CD4-positive, alpha-beta T cell treated with Interleukin-4 for 1 hour (primary cell): ENCODE measurements at regions not wholly inside any gene's neighbourhood (a gene's known extent, or its start where the extent isn't known, plus 50 kb on each side); places are given as distances from the start of the nearest gene placed in this dataset.

ENCODE experiments used
- DNase-seq, 2 donors: peaks; one replicate each; pipeline ENCODE4 v3.0.0-alpha.2; 2020 to 2022

DNA sequence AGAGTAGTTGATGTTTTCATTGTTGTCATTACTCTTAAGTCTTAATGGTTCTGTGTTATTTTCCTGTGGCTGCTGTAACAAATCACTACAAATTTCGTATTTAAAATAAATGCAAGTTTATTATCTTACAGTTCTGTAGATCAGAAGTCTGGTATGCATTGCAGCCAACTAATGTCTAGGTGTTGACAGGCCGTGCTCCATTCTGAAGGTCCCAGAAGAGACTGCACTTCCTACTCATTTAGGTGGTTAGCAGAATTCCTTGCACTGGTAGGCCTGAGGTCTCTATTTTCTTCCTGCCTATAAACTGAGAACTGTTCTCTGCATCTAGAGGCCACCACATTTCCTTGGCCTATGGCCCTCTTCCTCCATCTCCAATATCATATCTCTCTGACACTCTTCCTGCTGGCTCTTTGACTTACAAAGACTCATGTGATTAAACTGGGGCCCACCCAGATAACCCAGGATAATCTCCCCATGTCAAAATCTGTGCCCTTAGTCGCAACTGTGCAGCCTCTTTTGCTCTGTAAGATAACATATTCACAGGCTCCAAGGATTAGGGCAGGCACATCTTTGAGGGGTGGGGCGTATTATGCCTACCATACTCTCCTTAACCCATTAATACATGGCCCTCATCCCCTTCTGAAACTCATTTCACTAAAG is 468.4 kb downstream of the FOXO1 start:
- DNase-seq, result no peak

DNA sequence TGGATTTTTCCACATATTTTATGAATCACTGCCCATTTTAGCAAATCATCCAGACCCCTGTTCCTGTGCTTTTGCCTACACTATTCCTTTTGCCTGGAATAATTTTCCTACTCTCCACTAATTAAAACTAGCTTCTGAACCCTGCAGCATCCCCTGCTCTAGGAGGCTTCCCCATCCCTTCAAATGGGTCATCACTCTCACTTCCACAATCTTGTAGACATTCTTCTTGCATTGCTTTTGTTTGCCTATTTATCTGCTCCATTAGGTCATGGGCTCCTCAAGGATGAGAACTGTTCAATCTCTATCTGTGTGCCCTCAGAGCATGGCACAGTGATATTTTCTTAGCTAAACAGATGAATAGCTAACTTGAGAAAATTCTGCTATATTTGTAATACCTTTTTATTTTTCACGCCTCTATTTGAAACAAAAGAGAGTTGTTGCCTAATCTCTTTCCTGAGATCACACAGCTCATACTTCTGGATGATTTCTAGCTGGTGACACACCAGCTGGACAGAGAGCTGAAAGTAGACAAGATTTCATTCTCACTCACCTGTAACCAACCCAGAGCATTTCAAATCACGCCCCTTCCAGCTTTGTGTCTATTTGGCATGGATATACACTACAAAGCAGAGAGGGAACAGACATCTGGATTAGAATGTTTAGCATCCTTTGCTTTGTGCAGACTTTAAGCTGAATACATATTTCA is 466.0 kb downstream of the FOXO1 start:
- no peak for DNase-seq

DNA sequence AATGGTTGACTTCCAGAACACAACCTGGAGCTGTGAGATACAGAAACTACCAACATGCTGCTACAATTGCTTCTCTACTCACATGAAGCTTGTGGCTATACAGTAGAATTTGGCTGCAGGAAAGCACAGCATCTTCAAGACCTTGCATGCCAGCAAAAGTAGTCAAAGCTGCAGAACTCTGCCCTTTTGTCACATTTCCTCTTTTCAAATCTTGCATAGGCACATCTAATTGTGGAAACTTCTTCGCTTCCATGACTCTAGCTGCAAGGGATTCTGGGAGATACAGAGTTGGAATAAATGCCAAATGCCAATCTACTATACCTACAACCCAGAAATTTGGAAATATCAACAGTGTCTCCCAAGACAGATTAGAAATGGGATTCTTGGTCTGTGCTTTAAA is 462.2 kb downstream of the FOXO1 start:
- no peak for DNase-seq

DNA sequence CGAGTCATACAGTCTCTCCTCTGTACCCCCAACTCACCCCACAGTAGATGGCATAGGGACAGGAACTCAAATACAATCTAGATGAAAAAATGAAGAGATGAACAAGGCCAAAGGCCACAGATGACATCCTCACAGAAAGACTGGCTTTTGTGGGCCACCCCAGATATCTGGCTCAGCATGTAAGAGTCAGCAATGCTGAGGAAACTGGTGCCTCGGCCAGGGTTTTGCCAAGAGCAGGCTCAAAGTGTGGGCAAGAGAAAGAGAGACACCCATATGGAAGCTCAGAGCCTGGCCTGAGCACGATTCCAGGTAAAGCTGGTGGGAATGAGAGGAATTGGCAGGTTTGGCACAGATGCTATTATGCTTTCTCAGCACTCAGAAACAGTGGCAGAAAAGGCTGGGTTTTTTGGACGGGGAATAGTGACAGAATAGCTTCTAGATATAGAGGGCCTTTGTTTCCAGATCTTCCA is 460.6 kb downstream of the FOXO1 start:
- no peak for DNase-seq

DNA sequence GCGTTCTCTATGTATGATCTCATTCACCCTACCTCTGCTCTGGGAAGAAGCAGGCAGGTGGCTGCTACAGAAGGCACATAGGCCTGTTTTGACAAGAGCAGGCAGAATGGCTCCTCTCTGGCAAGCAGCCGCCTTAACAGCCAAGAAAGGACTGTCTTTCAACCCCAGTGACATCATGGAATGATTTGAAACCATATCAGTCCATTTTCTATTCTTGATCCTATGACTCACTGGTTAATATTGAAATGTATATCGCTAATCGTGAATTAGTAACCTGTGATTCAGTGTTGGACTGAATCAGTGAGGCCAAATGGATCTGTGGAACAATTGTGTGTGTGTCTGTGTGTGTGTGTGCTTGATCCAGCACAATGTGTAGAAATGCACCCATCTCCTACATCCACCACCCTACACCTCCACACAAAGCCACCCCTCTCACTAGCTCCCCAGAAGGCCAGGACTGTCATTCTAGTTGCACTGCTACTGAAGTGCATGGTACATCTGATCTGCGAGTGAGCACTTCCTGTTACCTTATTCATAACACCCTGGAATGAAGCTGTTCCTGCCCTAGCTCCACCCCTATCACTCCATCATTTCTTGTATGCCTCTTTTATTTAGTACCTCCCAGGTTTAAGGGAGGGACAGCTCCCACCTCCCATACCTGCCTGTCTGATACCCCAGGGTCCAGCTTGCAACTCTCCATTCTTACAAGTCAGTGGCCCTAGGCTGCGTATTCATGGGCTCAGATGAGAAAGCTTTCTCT is 460.0 kb downstream of the FOXO1 start:
- DNase-seq, result peak; percentile 55 to 69

DNA sequence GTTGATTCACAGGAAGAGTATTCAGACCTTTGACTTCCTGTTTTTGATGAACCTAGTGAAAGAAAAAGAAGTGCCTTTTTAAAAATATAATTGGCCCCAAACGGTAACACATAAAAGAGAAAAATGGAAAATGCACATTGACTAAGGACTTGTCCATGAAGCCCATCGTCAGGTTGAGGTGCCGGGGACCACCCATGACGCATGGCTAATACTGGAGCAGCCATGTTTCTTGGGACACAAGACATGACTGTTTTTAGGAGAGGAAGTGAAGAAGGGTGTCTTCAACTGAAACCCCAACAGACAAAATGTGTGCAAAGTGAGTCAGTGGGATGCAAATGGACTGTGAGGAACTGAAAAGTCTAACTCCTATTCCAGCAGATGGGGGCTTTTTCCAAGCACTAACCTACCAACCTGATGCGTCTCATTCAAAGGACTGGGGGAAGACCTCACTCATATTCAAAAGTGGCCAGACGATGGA is 459.4 kb downstream of the FOXO1 start:
- DNase-seq, result no peak

DNA sequence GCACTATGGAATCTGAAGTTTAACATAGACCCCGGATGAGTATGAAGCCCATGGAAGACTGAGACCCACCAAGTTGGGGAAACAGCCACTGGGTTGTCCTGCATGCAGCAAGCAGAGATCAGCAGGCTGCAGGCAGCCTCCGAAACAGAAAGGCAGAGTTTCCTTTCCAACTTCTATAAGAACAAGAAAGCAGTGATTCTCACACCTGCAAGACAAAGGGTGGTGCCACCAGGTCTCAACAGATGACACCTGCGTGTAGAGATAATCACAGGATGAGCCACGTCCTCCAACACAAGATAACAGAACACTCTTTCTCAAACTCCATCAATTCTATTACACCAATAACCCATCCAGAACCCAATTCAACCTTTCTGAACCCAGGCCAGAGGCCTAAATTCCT is 457.9 kb downstream of the FOXO1 start:
- no peak for DNase-seq

DNA sequence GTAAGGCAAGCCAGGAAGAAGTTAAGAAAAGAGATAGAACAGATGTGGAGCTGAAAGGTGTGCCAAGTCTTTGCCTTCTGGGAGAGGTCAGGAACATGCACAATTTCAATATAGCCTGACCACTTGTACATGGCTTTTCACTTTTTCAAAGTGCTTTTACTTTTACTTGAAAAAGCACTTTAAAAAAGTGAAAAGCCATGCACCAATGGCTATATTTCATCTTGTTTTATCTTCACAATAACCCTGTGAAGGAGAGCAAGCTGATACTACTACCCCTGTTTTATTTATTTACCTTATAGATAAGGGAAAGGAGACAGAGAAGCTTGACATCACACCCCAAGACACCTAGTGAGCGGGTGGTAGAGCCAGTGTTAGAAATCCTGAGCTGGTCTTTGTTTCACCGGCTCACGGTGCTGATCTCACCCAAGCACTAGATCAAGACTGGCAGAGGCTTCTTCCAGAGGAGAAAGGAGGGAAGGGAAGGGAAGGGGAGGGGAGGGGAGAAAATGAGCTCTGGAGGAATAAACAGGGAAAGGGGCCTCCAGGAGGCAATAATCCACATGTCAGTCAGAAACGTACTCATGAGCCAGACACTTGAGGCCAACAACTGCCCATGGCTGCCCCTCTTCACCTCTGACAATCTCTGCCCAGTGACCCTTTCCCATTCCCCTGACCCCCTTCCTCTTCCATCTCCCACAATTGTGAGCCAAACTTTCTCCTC is 455.4 kb downstream of the FOXO1 start:
- DNase-seq, result no peak

DNA sequence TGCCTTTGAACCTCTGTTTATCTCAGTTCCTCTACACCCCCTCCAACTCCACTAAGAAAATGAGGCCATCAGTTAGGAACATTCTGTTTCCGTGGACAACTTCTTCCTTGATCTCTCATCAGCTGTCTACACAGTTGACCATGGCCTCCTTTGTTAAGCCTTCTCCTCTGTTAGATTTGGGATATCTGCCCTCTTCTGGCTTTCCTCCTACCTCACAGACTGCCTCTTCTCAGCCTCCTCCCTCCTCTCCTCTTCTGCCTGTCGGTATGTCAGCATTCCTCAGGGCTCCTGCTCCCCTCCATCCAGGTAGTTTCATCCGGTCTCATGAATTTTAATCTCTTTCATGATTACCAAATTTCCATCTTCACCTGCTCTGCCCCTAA is 454.9 kb downstream of the FOXO1 start:
- DNase-seq, result no peak

DNA sequence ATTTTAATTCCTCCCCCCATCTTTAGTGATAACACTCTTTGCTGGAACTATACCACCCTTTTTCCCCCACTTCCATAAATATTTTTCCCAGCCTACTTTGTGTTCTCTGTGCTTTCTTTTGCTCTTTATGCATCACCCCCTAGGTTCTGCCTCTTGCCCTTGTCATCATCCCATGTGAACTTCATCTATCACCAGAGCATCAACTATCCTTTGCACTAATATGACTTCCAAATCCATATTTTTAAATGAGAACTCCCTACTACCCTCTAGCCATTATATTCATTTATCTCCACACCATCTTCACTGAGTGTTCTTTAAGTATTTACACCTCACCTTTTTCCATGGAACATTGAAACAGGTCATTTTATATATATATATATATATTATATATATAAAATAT is 452.7 kb downstream of the FOXO1 start:
- DNase-seq, result no peak

DNA sequence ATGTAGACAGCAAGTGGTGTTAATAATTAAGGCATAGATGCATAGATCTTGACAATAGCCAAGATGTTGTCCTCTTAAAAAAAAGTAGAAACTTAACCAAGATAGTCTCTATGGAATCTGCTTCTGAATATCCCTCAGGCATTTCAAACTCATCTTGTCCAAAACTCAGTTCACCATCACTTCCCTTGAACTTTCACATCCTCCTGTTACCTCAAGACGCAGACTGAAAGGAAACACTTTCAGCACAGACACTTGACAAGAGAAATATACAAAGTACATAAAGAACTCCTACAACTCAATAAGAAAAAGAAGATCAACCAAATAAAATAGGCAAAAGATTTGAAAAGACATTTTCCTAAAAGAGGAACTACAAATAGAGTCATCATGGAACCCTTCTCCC is 451.1 kb downstream of the FOXO1 start:
- DNase-seq, result no peak

DNA sequence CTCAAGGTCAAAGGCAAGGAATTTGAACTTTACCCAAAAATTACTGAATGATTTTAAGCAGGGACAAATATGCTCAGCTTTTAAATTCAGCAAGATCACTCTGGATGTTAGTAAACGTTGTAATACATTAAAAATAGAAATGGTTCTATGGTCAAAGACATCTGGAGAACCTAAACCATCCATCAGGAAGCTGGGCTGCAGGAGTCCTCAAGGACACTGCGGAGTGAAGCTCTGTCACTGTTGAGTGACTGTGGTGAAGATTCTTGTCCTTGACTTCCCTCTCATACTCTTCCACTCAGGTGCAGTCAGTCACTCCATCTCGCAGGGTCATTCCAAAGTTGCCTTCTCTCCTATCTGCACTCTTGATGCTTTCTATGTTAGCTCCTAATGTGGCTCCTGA is 450.7 kb downstream of the FOXO1 start:
- no peak for DNase-seq

DNA sequence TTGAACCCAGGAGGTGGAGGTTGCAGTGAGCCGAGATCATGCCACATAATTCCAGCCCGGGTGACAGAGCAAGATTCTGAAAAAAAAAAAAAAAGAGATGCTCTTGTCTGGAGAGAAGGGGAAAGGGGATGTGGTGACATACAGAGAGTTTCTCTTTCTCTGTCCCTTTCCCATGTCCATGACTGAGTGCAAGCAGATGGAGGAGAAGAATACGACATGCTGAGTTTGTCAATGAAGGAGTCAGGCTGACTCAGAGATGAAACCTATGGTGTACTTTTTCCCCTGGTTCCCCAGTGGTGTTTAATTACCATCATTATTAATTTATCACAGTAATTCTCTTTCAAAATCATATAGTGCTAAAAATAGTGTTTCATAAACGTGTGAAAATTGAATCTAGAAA is 448.8 kb downstream of the FOXO1 start:
- no peak for DNase-seq

DNA sequence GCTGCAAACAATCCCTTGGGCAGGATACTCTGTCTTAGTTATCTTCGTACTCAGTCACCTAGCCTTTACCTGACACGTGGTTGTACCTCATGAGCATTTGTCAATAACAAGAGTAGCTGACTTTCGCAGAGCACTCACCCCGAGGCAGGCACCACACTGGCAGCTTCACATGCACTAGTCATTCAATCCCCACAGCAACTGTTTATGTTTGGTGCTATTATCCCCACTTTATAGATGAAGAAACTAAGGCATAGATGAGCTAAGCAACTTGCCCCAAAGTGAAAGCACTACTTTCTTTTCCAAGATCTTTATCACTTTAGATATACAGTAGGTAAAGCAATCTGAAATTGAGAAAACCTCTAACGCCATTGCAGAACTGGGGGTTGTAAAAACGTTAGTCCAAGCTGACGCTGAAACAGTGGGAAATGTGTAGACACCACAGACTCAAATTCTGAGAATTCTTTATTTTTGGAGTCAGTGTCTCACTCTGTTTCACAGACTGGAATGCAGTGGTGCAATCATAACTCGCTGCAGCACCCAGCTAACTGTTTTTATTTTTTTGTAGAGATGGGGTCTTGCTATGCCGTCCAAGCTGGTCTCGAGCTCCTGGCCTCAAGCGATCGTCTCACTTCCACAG is 446.0 kb downstream of the FOXO1 start:
- peak in 1 of 2 donors; percentile 11 for DNase-seq

DNA sequence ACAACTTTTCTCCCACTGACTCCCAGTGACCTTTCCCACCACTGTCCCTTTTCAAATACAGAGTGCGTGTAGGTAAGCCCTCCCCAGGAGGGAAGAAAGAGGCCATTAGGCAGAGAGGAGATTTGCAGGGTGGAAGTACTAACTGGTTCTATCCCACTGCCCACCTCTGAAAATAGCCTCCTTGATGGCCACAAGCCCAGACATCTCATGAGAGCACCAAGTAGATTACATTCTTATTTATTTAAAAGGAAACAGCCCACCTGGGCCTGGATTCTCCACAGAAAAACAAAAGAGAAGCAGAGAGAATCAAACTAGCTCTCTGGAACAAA is 445.3 kb downstream of the FOXO1 start:
- DNase-seq, result no peak

DNA sequence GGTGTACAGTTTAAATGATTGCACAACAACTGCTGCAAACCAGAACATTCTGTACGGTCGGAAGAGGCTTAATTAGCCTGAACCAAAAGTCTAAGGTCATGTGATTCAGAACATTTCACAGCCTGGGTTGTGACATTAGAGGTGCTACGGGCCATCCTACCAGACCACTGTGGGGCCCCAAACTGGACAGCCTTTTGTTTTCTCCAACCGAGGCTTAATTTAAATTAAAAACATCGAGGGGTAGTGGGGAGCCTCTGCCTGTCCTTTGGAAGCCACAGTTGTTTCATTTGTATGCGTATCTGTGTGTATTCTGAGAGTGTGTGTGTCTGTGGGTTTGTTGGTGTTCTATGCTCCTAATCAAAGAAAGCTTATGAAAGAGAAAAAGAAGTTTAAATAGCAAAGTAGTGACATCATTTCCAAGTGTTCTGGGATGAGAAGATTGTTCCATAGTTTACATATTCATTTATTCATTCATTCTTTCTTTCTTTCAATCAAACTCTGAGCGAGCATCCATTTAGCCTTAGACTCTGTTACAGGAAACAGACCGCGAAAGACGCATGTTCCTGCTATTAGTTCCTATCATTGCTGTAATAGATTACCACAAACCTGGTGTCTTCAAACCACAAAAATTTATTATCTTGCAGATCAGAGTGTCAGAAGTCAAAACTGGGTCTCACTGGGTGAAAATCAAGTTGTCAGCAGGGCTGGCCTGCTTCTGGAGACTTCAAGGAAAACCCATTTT is 444.8 kb downstream of the FOXO1 start:
- DNase-seq, result peak; percentile 45 to 71

DNA sequence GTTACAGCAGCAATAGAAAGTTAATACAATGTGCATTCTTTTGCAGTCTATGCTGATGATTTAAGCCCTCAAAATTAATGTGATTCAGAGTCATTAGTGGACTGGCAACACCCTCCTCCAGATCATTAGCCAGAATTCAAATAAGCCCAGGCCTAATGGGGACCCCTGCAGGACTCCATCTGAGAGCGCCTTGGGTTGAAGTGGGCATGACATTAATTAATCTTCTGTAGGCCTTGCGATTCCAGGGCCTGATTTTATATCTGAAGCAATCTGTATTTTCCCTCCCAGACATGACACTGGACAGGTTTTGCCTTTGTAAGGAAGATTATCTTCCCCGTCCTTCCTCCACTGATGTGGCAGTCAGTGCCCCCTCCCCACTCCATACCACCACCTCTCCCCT is 442.9 kb downstream of the FOXO1 start:
- no peak for DNase-seq

DNA sequence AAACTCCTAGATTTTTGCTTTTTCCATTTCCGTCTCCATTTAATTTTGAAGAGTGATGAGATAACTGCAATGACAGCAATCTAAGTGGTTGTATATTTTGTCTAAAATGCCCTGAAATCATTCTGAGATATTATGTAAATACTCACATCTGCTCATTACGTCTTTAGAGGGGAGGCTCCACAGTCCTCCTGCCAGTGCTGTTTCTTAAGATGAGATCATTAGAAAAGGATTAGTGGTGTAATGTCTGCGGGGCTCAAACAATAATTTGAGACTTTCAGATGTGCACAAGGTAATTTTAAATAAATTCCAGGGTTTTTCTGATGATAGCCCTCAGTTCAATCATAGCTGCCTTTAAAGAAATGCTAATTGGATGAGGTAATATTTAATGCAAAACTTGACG is 437.9 kb downstream of the FOXO1 start:
- DNase-seq, result no peak

DNA sequence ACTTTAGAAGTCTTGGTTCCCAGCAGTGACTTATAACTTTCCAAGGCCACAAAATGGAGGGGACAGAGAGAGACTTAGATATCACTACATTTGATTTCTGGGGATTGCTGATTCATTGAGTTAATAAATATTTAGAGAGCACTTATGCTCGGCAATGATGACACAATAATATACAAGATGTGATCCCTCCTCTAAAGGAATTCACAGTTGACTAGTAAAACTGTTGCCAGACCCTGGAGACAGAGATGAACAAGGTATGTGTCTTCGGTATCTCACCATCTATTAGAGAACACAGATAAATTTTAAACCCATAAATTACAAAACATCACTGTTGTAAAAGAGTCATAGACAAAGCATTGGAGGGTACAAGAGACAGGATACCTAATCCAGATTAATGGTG is 437.5 kb downstream of the FOXO1 start:
- no peak for DNase-seq

DNA sequence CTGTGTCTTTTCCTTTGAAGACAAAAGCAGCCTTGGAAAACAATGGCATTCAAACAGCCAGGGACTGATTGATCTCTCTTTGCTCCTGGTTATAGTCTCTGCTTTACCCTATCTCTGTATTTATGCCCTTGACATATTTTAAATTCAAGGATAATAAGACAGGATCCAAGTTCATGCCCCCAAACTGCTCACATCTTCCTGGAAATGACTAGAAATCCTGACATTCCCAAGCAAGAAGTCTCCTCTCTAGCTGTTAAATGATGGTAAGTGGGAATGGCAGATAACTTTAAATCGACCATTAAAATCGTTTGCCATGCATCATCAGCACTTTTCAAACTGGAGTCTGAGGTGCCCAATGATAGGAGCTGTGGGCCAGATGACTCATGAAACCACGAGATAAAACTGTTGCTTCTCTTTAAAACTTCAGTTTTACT is 435.6 kb downstream of the FOXO1 start:
- no peak for DNase-seq

DNA sequence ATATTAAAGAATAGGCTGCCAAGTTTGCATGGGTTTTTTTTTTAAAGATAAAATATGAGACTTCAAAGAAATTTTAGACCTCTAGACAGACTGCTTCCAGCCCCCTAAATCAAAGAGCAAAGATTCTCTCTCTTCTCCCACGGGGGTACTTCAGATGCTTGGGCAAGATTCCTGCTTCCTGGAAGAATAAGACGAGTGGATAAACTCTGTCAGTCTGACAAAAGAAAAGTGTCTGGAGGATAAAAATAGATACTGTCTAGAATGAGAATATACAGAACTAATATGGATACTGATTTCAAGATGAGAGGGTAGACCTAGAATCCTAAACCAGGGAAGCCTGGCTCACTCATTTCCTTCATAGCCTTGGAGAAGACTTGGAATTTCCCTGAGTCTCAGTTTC is 435.1 kb downstream of the FOXO1 start:
- no peak for DNase-seq

DNA sequence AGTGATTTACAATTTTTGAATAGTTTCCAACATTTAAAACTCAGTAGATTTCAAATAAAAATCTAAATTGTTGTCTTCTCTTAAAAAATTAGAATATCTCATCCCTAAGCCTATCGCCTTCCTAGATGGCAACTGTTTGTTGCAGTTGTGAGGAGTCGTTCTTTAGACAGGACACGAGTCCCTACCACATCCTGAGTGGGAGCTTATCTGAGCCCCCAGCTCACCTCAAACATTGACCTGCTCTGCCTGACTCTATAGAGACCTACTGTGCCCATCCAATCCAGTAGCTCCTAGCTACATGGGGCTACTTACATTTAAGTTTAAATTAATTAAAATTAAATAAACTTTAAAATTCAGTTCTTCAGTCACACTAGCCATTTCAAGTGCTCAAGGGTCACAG is 434.7 kb downstream of the FOXO1 start:
- DNase-seq, result no peak
